Esophagus squamous epithelium (tissue), 4 donors: ENCODE measurements at regions not wholly inside any gene's neighbourhood (a gene's known extent, or its start where the extent isn't known, plus 50 kb on each side); places are given as distances from the start of the nearest gene placed in this dataset.

Experiments used
- CTCF ChIP-seq, 6 experiments: fragments of 450-650 bp in 4 of 6; fragments of 200-600 bp in 2 of 6; sonication (generic) in 2 of 6; IDR thresholded peaks; one replicate each; pipeline ENCODE4 v1.5.1; 2016 to 2019; ENCODE audit warnings: antibody characterized with exemption in 6 of 6, mild to moderate bottlenecking in 4 of 6, moderate library complexity in 4 of 6
- POLR2A ChIP-seq, 4 donors: fragments of 450-650 bp; IDR thresholded peaks; one replicate each; pipeline ENCODE4 v1.6.1; 2017; ENCODE audit warnings: antibody characterized with exemption in 4 of 4, mild to moderate bottlenecking in 4 of 4, moderate library complexity in 3 of 4

- TF ChIP-seq POLR2A (IDR thresholded peaks at IDR 0.05) = no peak
- TF ChIP-seq CTCF (IDR thresholded peaks at IDR 0.05) = no peak
Measured at GRCh38 chr7:124261710-124262109, 228.8 kb upstream of the TMEM229A start.
